GM12875 (cell line): ENCODE measurements at regions not wholly inside any gene's neighbourhood (a gene's known extent, or its start where the extent isn't known, plus 50 kb on each side); places are given as distances from the start of the nearest gene placed in this dataset.

ENCODE experiments used
- H3K4me3 ChIP-seq: one replicate; pipeline ENCODE4 v1.5.1; 2011; ENCODE audit warnings: low read depth, low read length, control low read depth
- CTCF ChIP-seq: IDR thresholded peaks from 2 replicates; pipeline ENCODE4 v1.5.1; 2011; ENCODE audit warnings: low read depth, mild to moderate bottlenecking, control low read depth, inconsistent platforms, low read length, moderate library complexity, borderline replicate concordance; ENCODE audit not compliant: insufficient read depth

- TF ChIP-seq CTCF, result no peak
- no peak overlapping the region for H3K4me3 ChIP-seq
Observed at GRCh38 chr6:169165561-169166300, 87.9 kb downstream of the THBS2 start.

GRCh38 chr6:169164986-169165385 is 88.7 kb downstream of the THBS2 start:
- TF ChIP-seq CTCF, result no peak
- H3K4me3 ChIP-seq, result no peak overlapping the region

- no peak for TF ChIP-seq CTCF
- H3K4me3 ChIP-seq, result no peak overlapping the region
Observed at GRCh38 chr6:169164451-169164850, 89.2 kb downstream of the THBS2 start.

GRCh38 chr6:169163411-169163901 is 90.2 kb downstream of the THBS2 start:
- no peak for TF ChIP-seq CTCF
- no peak overlapping the region for H3K4me3 ChIP-seq

- TF ChIP-seq CTCF, result no peak
Observed at GRCh38 chr6:169162752-169163407, 90.8 kb downstream of the THBS2 start.

GRCh38 chr6:169162249-169162648 is 91.4 kb downstream of the THBS2 start:
- no peak for TF ChIP-seq CTCF
- no peak overlapping the region for H3K4me3 ChIP-seq

More at GRCh38 chr6:169162752-169163407, 90.8 kb downstream of the THBS2 start:
- H3K4me3 ChIP-seq, result no peak overlapping the region
